ENCODE measurements at regions not wholly inside any gene's neighbourhood (a gene's known extent, or its start where the extent isn't known, plus 50 kb on each side); places are given as distances from the start of the nearest gene placed in this dataset.

DNA sequence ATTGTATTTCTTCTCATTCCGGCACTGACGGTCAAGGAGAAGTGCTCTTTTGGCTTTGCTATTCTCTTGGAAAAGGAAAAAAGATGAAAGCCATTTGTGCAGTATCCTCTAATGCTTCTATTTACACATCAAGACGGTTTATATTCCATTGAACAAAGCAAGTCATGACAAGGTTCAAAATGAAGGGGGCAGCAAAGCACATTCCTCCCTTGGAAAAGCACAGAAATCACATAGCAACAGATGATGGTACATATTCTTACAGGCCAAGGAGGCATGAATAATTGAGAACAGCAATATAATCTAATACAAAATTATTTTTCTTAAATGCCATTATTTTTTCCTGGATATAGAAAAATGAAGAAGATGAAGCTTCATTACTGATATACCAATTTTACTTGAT is 508.2 kb upstream of the JAG1 start:
- TF ChIP-seq POLR2AphosphoS5 (IDR thresholded peaks at IDR 0.05; ENCODE audit: low read depth, low read length) (no peak), TAF1 (IDR thresholded peaks at IDR 0.05; ENCODE audit: low read depth, low read length) (no peak), POLR2A (IDR thresholded peaks at IDR 0.05; ENCODE audit: low read depth, low read length) (no peak)
